ENCODE measurements at regions not wholly inside any gene's neighbourhood (a gene's known extent, or its start where the extent isn't known, plus 50 kb on each side); places are given as distances from the start of the nearest gene placed in this dataset.

DNA sequence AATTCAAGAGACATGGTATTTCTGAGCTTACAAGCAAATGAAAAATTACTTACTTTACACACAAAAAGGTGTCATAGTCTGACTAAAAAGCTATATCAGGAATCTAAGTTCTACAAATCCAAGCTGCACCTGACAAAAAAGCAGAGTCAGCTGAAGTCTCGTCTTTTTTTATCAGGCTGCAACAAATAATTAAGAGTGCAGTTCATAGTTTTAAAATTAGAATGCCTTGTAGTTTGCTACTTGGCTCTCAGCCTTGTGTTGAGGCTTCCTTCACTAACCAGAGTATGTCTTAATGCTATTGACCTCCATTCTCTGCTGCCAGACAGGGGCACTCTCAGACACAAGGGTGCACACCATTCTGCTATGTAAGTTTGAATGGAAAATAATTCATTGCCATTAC is 940.7 kb downstream of the PCDH7 start:
- TF ChIP-seq EP300 (IDR thresholded peaks at IDR 0.05) = no peak
- no peak for TF ChIP-seq POLR2AphosphoS5 (IDR thresholded peaks at IDR 0.05)
